Activated CD8-positive, alpha-beta T cell treated with anti-CD3 and anti-CD28 coated beads for 36 hours (primary cell): ENCODE measurements at regions not wholly inside any gene's neighbourhood (a gene's known extent, or its start where the extent isn't known, plus 50 kb on each side); places are given as distances from the start of the nearest gene placed in this dataset.
"Not testable (repeated sequence)": the region's sequence is repeated elsewhere in the genome, so short reads cannot be mapped to it uniquely, and the experiment has no call there.

Experiments
- ATAC-seq: fragments of 200-7000 bp; cut with Tn5 transposase; one replicate; pipeline ENCODE4 v1.10.0; 2021; ENCODE audit warnings: mild to moderate bottlenecking, moderate library complexity
- CTCF ChIA-PET: fragments of 350-600 bp; sonication (Branson Sonifier 250); formaldehyde crosslinking; loops from one replicate; lab custom pipeline; 2021; ENCODE audit warnings: antibody characterized with exemption; lab: Charles Lee
- POLR2A ChIA-PET: fragments of 350-600 bp; sonication (Branson Sonifier 250); formaldehyde crosslinking; loops from one replicate; lab custom pipeline; 2021; ENCODE audit warnings: antibody characterized with exemption; lab: Charles Lee
- DNase-seq: peaks from one replicate; pipeline ENCODE4 v3.0.0-alpha.2; 2020
- H3K27ac Mint-ChIP-seq: one replicate; pipeline ENCODE4 v1.8.0; 2021; ENCODE audit warnings: mild to moderate bottlenecking, mixed read lengths
- H3K27me3 Mint-ChIP-seq: one replicate; pipeline ENCODE4 v1.8.0; 2021; ENCODE audit warnings: mixed read lengths
- H3K36me3 Mint-ChIP-seq: one replicate; pipeline ENCODE4 v1.8.0; 2021; ENCODE audit warnings: low read depth, mixed read lengths
- H3K4me1 Mint-ChIP-seq: one replicate; pipeline ENCODE4 v1.8.0; 2021; ENCODE audit warnings: low read depth, mixed read lengths
- H3K4me3 Mint-ChIP-seq: one replicate; pipeline ENCODE4 v1.8.0; 2021; ENCODE audit warnings: mild to moderate bottlenecking, moderate library complexity, mixed read lengths
- H3K9me3 Mint-ChIP-seq: one replicate; pipeline ENCODE4 v1.8.0; 2021; ENCODE audit warnings: mixed read lengths
- CTCF ChIP-seq: fragments of 200-600 bp; IDR thresholded peaks from one replicate; pipeline ENCODE4 v1.8.0; 2022; ENCODE audit warnings: antibody characterized with exemption, mild to moderate bottlenecking
- intact Hi-C: fragments of 100-400 bp; cut with micrococcal nuclease; formaldehyde crosslinking; loops from one replicate; pipeline ENCODE4 v1.10.0; 2022

GRCh38 chr4:106546370-106546769 lies 177.8 kb upstream of the GIMD1 start:
- POLR2A ChIA-PET: no interaction called here
- no peak for ATAC-seq
- no peaks in the 10 kb centered on the region for H3K36me3 Mint-ChIP-seq

GRCh38 chr4:106542609-106543008 lies 174.0 kb upstream of the GIMD1 start:
- POLR2A ChIA-PET, H3K4me1 Mint-ChIP-seq, H3K27me3 Mint-ChIP-seq, ATAC-seq, intact Hi-C loops, H3K27ac Mint-ChIP-seq, H3K9me3 Mint-ChIP-seq, DNase-seq, H3K36me3 Mint-ChIP-seq, H3K4me3 Mint-ChIP-seq, CTCF ChIA-PET: not testable (repeated sequence)

More at GRCh38 chr4:106546370-106546769, 177.8 kb upstream of the GIMD1 start:
- H3K4me3 Mint-ChIP-seq: no peak overlapping the region
- no peak for TF ChIP-seq CTCF
- no peaks in the 10 kb centered on the region for H3K4me1 Mint-ChIP-seq
- no peak overlapping the region for H3K27ac Mint-ChIP-seq
- peaks cover 1% of the 10 kb centered on the region for H3K27me3 Mint-ChIP-seq
- CTCF ChIA-PET: no interaction called here
- H3K9me3 Mint-ChIP-seq: peaks cover 2% of the 10 kb centered on the region
- intact Hi-C loops: no loop called here
- no peak for DNase-seq

GRCh38 chr4:106541253-106541652 lies 172.7 kb upstream of the GIMD1 start:
- ATAC-seq (no peak), DNase-seq (no peak)
- Mint-ChIP-seq H3K36me3 (no peaks in the 10 kb centered on the region), H3K27ac (no peak overlapping the region), H3K9me3 (peaks cover 9% of the 10 kb centered on the region), H3K27me3 (peaks cover 2% of the 10 kb centered on the region), H3K4me3 (no peak overlapping the region), H3K4me1 (no peaks in the 10 kb centered on the region)
- no peak for TF ChIP-seq CTCF
- ChIA-PET POLR2A (no interaction called here), CTCF (no interaction called here)
- intact Hi-C loops: no loop called here

- no peak overlapping the region for H3K4me3 Mint-ChIP-seq
- ATAC-seq: no peak
- no peaks in the 10 kb centered on the region for H3K36me3 Mint-ChIP-seq
- no peak for TF ChIP-seq CTCF
- CTCF ChIA-PET: no interaction called here
- no peaks in the 10 kb centered on the region for H3K27me3 Mint-ChIP-seq
- H3K4me1 Mint-ChIP-seq: no peaks in the 10 kb centered on the region
- POLR2A ChIA-PET: no interaction called here
- no peak for DNase-seq
- peaks cover 5% of the 10 kb centered on the region for H3K9me3 Mint-ChIP-seq
- no peak overlapping the region for H3K27ac Mint-ChIP-seq
- intact Hi-C loops: no loop called here
Measured at GRCh38 chr4:106530821-106531220, 162.2 kb upstream of the GIMD1 start.

GRCh38 chr4:106530024-106530361 lies 161.4 kb upstream of the GIMD1 start:
- Mint-ChIP-seq H3K9me3 (peaks cover 4% of the 10 kb centered on the region), H3K27me3 (no peaks in the 10 kb centered on the region), H3K27ac (no peak overlapping the region), H3K4me3 (no peak overlapping the region), H3K36me3 (no peaks in the 10 kb centered on the region), H3K4me1 (no peaks in the 10 kb centered on the region)
- DNase-seq: no peak
- no peak for ATAC-seq
- intact Hi-C loops: no loop called here
- CTCF ChIA-PET: no interaction called here
- no peak for TF ChIP-seq CTCF
- POLR2A ChIA-PET: no interaction called here
